ENCODE measurements at regions not wholly inside any gene's neighbourhood (a gene's known extent, or its start where the extent isn't known, plus 50 kb on each side); places are given as distances from the start of the nearest gene placed in this dataset.

DNA sequence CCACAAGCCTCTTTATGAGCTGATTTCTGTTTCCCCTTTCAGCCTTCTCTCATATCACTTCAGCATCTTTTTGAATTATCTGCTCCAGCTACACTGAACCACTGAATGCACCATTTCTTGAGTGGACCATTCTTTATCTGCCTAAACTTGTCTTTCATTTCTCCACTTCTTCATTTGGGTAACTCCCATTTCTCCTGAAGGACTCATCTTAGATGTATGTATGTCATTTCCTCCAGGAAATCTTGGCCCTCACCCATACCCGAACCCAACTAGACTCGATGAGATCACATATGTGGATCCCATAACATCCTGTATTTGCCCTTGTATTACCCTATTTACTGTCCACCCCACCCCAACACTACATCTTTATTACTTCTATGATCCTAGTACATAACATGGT lies 249.8 kb downstream of the KIF4B start:
- TF ChIP-seq, protein P1, sequence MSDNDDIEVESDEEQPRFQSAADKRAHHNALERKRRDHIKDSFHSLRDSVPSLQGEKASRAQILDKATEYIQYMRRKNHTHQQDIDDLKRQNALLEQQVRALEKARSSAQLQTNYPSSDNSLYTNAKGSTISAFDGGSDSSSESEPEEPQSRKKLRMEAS (CRISPR knock-in tag; IDR thresholded peaks at IDR 0.05), result no peak
- no peak for TF ChIP-seq CREB1 (CRISPR knock-in tag; IDR thresholded peaks at IDR 0.05)
- no peak for TF ChIP-seq CBFB (CRISPR knock-in tag; IDR thresholded peaks at IDR 0.05; ENCODE audit: low read depth)
- no peak for TF ChIP-seq ZBTB21 (CRISPR knock-in tag; IDR thresholded peaks at IDR 0.05; ENCODE audit: borderline replicate concordance)
- TF ChIP-seq RELA (CRISPR knock-in tag; IDR thresholded peaks at IDR 0.05; ENCODE audit: borderline replicate concordance), result no peak
- TF ChIP-seq, protein P2, sequence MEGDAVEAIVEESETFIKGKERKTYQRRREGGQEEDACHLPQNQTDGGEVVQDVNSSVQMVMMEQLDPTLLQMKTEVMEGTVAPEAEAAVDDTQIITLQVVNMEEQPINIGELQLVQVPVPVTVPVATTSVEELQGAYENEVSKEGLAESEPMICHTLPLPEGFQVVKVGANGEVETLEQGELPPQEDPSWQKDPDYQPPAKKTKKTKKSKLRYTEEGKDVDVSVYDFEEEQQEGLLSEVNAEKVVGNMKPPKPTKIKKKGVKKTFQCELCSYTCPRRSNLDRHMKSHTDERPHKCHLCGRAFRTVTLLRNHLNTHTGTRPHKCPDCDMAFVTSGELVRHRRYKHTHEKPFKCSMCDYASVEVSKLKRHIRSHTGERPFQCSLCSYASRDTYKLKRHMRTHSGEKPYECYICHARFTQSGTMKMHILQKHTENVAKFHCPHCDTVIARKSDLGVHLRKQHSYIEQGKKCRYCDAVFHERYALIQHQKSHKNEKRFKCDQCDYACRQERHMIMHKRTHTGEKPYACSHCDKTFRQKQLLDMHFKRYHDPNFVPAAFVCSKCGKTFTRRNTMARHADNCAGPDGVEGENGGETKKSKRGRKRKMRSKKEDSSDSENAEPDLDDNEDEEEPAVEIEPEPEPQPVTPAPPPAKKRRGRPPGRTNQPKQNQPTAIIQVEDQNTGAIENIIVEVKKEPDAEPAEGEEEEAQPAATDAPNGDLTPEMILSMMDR (IDR thresholded peaks at IDR 0.05), result no peak
- TF ChIP-seq IRF2 (CRISPR knock-in tag; IDR thresholded peaks at IDR 0.05; ENCODE audit: borderline replicate concordance, low read depth), result no peak
